Bone marrow (tissue), 2 donors: ENCODE measurements at regions not wholly inside any gene's neighbourhood (a gene's known extent, or its start where the extent isn't known, plus 50 kb on each side); places are given as distances from the start of the nearest gene placed in this dataset.
A peak's percentile ranks its signal among the peaks of the same experiment; 100 is the strongest.
"Not testable (repeated sequence)": the region's sequence is repeated elsewhere in the genome, so short reads cannot be mapped to it uniquely, and the experiment has no call there.

Experiments
- DNase-seq, 2 donors: peaks; one replicate each; lab custom pipeline; 2025; lab: John Stamatoyannopoulos, UW

- peak in 1 of 2 donors; percentile 13 for DNase-seq
Observed at GRCh38 chr1:192476802-192477298, 98.7 kb upstream of the RGS1 start.

- DNase-seq = peak in 1 of 2 donors; percentile 39
Observed at GRCh38 chr1:192477630-192478029, 97.9 kb upstream of the RGS1 start.

GRCh38 chr1:192485692-192486436, 89.7 kb upstream of the RGS1 start:
- no peak for DNase-seq

- DNase-seq = no peak
Observed at GRCh38 chr1:192488058-192488457, 87.5 kb upstream of the RGS1 start.

GRCh38 chr1:192489047-192489446, 86.5 kb upstream of the RGS1 start:
- DNase-seq = no peak

- peak in 1 of 2 donors; percentile 82 for DNase-seq
Observed at GRCh38 chr1:192489748-192490147, 85.8 kb upstream of the RGS1 start.

GRCh38 chr1:192491804-192492554, 83.6 kb upstream of the RGS1 start:
- DNase-seq = no peak

GRCh38 chr1:192493584-192493983, 82.0 kb upstream of the RGS1 start:
- no peak for DNase-seq

- no peak for DNase-seq
Observed at GRCh38 chr1:192496369-192497056, 79.1 kb upstream of the RGS1 start.

- no peak for DNase-seq
Observed at GRCh38 chr1:192497214-192497794, 78.3 kb upstream of the RGS1 start.

- DNase-seq = not testable (repeated sequence)
Observed at GRCh38 chr1:192498092-192498491, 77.5 kb upstream of the RGS1 start.

- DNase-seq = not testable (repeated sequence)
Observed at GRCh38 chr1:192499061-192499581, 76.5 kb upstream of the RGS1 start.

- not testable (repeated sequence) for DNase-seq
Observed at GRCh38 chr1:192500541-192500940, 75.0 kb upstream of the RGS1 start.

GRCh38 chr1:192506741-192507155, 68.8 kb upstream of the RGS1 start:
- DNase-seq = peak in 1 of 2 donors; percentile 54

GRCh38 chr1:192512426-192513162, 63.0 kb upstream of the RGS1 start:
- DNase-seq = no peak

- no peak for DNase-seq
Observed at GRCh38 chr1:192513196-192513595, 62.4 kb upstream of the RGS1 start.

- no peak for DNase-seq
Observed at GRCh38 chr1:192513697-192514096, 61.9 kb upstream of the RGS1 start.

GRCh38 chr1:192516776-192517297, 58.7 kb upstream of the RGS1 start:
- peak in 1 of 2 donors; percentile 98 for DNase-seq

- DNase-seq = not testable (repeated sequence)
Observed at GRCh38 chr1:192517716-192518355, 57.7 kb upstream of the RGS1 start.

GRCh38 chr1:192518700-192519099, 56.9 kb upstream of the RGS1 start:
- DNase-seq = no peak
